BLaER1 treated with 17β-estradiol and CSF1 and Interleukin-3, amounts not matched to agents 10 nM and 100 nM (cell line): ENCODE measurements at regions not wholly inside any gene's neighbourhood (a gene's known extent, or its start where the extent isn't known, plus 50 kb on each side); places are given as distances from the start of the nearest gene placed in this dataset.
"Not testable (repeated sequence)": the region's sequence is repeated elsewhere in the genome, so short reads cannot be mapped to it uniquely, and the experiment has no call there.

Experiments
- H3K27ac ChIP-seq, 11 experiments: shearing (Covaris generic); formaldehyde crosslinking; 2 replicates each; pipeline ENCODE4 v1.8.1; 2022
- H3K27me3 ChIP-seq, 11 experiments: shearing (Covaris generic); formaldehyde crosslinking; 2 replicates each; pipeline ENCODE4 v1.8.1; 2022
- H3K36me3 ChIP-seq, 11 experiments: shearing (Covaris generic); formaldehyde crosslinking; 2 replicates each; pipeline ENCODE4 v1.8.1; 2022
- H3K4me1 ChIP-seq, 10 experiments: shearing (Covaris generic); formaldehyde crosslinking; 2 replicates each; pipeline ENCODE4 v1.8.1; 2022
- H3K4me2 ChIP-seq, 11 experiments: shearing (Covaris generic); formaldehyde crosslinking; 2 replicates each; pipeline ENCODE4 v1.8.1; 2022
- H3K4me3 ChIP-seq, 10 experiments: shearing (Covaris generic); formaldehyde crosslinking; 2 replicates each; pipeline ENCODE4 v1.8.1; 2022
- H3K9ac ChIP-seq, 11 experiments: shearing (Covaris generic); formaldehyde crosslinking; 2 replicates each; pipeline ENCODE4 v1.8.1; 2022
- H3K9me3 ChIP-seq, 11 experiments: shearing (Covaris generic); formaldehyde crosslinking; replicated peaks in 1 of 11; 2 replicates each; pipeline ENCODE4 v1.8.1; 2022
- H4K20me1 ChIP-seq, 11 experiments: shearing (Covaris generic); formaldehyde crosslinking; 2 replicates each; pipeline ENCODE4 v1.8.1; 2022
- Cebpa-rat ChIP-seq, 11 experiments: shearing (Covaris generic); IDR thresholded peaks; 2 replicates each; pipeline ENCODE4 v1.8.1; 2022

GRCh38 chr3:127069814-127070440 lies 87.0 kb downstream of the PLXNA1 start:
- Histone ChIP-seq H3K27me3 (peaks cover 94 to 97% (median 96%) of the 10 kb centered on the region in 11 experiments), H3K4me3 (no peak overlapping the region), H3K36me3 (no peaks in the 10 kb centered on the region)

GRCh38 chr3:127070776-127071175 lies 87.9 kb downstream of the PLXNA1 start:
- H3K4me1 ChIP-seq, result peaks cover 15 to 23% (median 18%) of the 10 kb centered on the region in 10 experiments
- H3K4me2 ChIP-seq, result no peak overlapping the region
- H3K27me3 ChIP-seq, result peaks cover 90 to 99% (median 93%) of the 10 kb centered on the region in 11 experiments
- peaks cover 0 to 98% (median 86%) of the 10 kb centered on the region in 11 experiments; a peak in 18 of 22 replicates for H4K20me1 ChIP-seq
- H3K4me3 ChIP-seq, result no peak overlapping the region
- H3K27ac ChIP-seq, result no peak overlapping the region
- no peak overlapping the region for H3K9ac ChIP-seq
- H3K9me3 ChIP-seq, result peaks cover 0 to 3% (median 0%) of the 10 kb centered on the region in 11 experiments; a peak in 2 of 22 replicates
- no peaks in the 10 kb centered on the region for H3K36me3 ChIP-seq
- no peak for TF ChIP-seq Cebpa-rat (IDR thresholded peaks at IDR 0.05)

More at GRCh38 chr3:127069814-127070440, 87.0 kb downstream of the PLXNA1 start:
- Histone ChIP-seq H3K27ac (no peak overlapping the region), H3K9ac (no peak overlapping the region), H3K4me1 (peaks cover 10 to 15% (median 11%) of the 10 kb centered on the region in 10 experiments; a peak in 19 of 20 replicates), H3K9me3 (no peaks in the 10 kb centered on the region), H4K20me1 (peaks cover 0 to 94% (median 79%) of the 10 kb centered on the region in 11 experiments; a peak in 17 of 22 replicates), H3K4me2 (no peak overlapping the region)
- TF ChIP-seq Cebpa-rat (IDR thresholded peaks at IDR 0.05), result no peak

- H3K27ac ChIP-seq, result no peak overlapping the region
- H3K4me2 ChIP-seq, result no peak overlapping the region
- H3K4me3 ChIP-seq, result no peak overlapping the region
- H3K4me1 ChIP-seq, result peaks cover 15 to 27% (median 18%) of the 10 kb centered on the region in 10 experiments
- H3K9me3 ChIP-seq, result peaks cover 0 to 10% (median 0%) of the 10 kb centered on the region in 11 experiments; a peak in 5 of 22 replicates
- peaks cover 0 to 100% (median 92%) of the 10 kb centered on the region in 11 experiments; a peak in 18 of 22 replicates for H4K20me1 ChIP-seq
- no peak for TF ChIP-seq Cebpa-rat (IDR thresholded peaks at IDR 0.05)
- H3K36me3 ChIP-seq, result no peaks in the 10 kb centered on the region
- no peak overlapping the region for H3K9ac ChIP-seq
- peaks cover 90 to 99% (median 93%) of the 10 kb centered on the region in 11 experiments for H3K27me3 ChIP-seq
Observed at GRCh38 chr3:127071597-127072001, 88.7 kb downstream of the PLXNA1 start.

GRCh38 chr3:127072221-127072771 lies 89.4 kb downstream of the PLXNA1 start:
- peaks cover 0 to 100% (median 93%) of the 10 kb centered on the region in 11 experiments; a peak in 18 of 22 replicates for H4K20me1 ChIP-seq
- no peaks in the 10 kb centered on the region for H3K36me3 ChIP-seq
- TF ChIP-seq Cebpa-rat (IDR thresholded peaks at IDR 0.05), result no peak
- peaks cover 15 to 27% (median 18%) of the 10 kb centered on the region in 10 experiments for H3K4me1 ChIP-seq
- no peak overlapping the region for H3K4me2 ChIP-seq
- peaks cover 0 to 14% (median 0%) of the 10 kb centered on the region in 11 experiments; a peak in 5 of 22 replicates for H3K9me3 ChIP-seq
- H3K27ac ChIP-seq, result no peak overlapping the region
- H3K27me3 ChIP-seq, result peaks cover 90 to 99% (median 93%) of the 10 kb centered on the region in 11 experiments
- H3K4me3 ChIP-seq, result no peak overlapping the region
- H3K9ac ChIP-seq, result no peak overlapping the region

- peaks cover 0 to 100% (median 94%) of the 10 kb centered on the region in 11 experiments; a peak in 18 of 22 replicates for H4K20me1 ChIP-seq
- H3K4me3 ChIP-seq, result no peak overlapping the region
- peaks cover 15 to 27% (median 18%) of the 10 kb centered on the region in 10 experiments for H3K4me1 ChIP-seq
- TF ChIP-seq Cebpa-rat (IDR thresholded peaks at IDR 0.05), result no peak
- no peak overlapping the region for H3K9ac ChIP-seq
- peaks cover 90 to 99% (median 93%) of the 10 kb centered on the region in 11 experiments for H3K27me3 ChIP-seq
- no peak overlapping the region for H3K4me2 ChIP-seq
- H3K36me3 ChIP-seq, result no peaks in the 10 kb centered on the region
- H3K27ac ChIP-seq, result no peak overlapping the region
- H3K9me3 ChIP-seq, result peaks cover 0 to 14% (median 0%) of the 10 kb centered on the region in 11 experiments; a peak in 5 of 22 replicates
Observed at GRCh38 chr3:127072971-127073783, 90.3 kb downstream of the PLXNA1 start.

- Histone ChIP-seq H3K36me3 (no peaks in the 10 kb centered on the region), H3K9ac (no peak overlapping the region), H3K27ac (no peak overlapping the region), H3K9me3 (peaks cover 0 to 19% (median 5%) of the 10 kb centered on the region in 11 experiments; a peak in 9 of 22 replicates), H3K4me3 (no peak overlapping the region; a peak in 1 of 20 replicates), H3K4me2 (peak overlapping the region; percentile 18 to 80 (median 55)), H4K20me1 (peaks cover 0 to 100% (median 95%) of the 10 kb centered on the region in 11 experiments; a peak in 18 of 22 replicates), H3K4me1 (peaks cover 15 to 35% (median 26%) of the 10 kb centered on the region in 10 experiments), H3K27me3 (peaks cover 90 to 99% (median 93%) of the 10 kb centered on the region in 11 experiments)
- TF ChIP-seq Cebpa-rat (IDR thresholded peaks at IDR 0.05), result no peak
Observed at GRCh38 chr3:127073941-127074820, 91.3 kb downstream of the PLXNA1 start.

- Histone ChIP-seq H3K9me3 (peaks cover 0 to 24% (median 5%) of the 10 kb centered on the region in 11 experiments; a peak in 9 of 22 replicates), H3K4me3 (no peak overlapping the region), H3K27ac (peak overlapping the region in 2 of 11 experiments; percentile 45 to 63; a peak in 4 of 22 replicates), H3K36me3 (no peaks in the 10 kb centered on the region), H3K4me2 (peak overlapping the region; percentile 46 to 80 (median 59)), H4K20me1 (peaks cover 0 to 99% (median 94%) of the 10 kb centered on the region in 11 experiments; a peak in 18 of 22 replicates), H3K9ac (no peak overlapping the region), H3K4me1 (peaks cover 15 to 41% (median 31%) of the 10 kb centered on the region in 10 experiments), H3K27me3 (peaks cover 90 to 98% (median 93%) of the 10 kb centered on the region in 11 experiments)
- no peak for TF ChIP-seq Cebpa-rat (IDR thresholded peaks at IDR 0.05)
Observed at GRCh38 chr3:127074900-127075360, 92.0 kb downstream of the PLXNA1 start.

- Histone ChIP-seq H3K9me3 (peaks cover 0 to 24% (median 5%) of the 10 kb centered on the region in 11 experiments; a peak in 9 of 22 replicates), H3K4me2 (peak overlapping the region in 3 of 11 experiments; percentile 55 to 80 (median 73); a peak in 6 of 22 replicates), H3K27me3 (peaks cover 90 to 98% (median 93%) of the 10 kb centered on the region in 11 experiments), H3K4me1 (peaks cover 15 to 41% (median 31%) of the 10 kb centered on the region in 10 experiments), H4K20me1 (peaks cover 0 to 98% (median 92%) of the 10 kb centered on the region in 11 experiments; a peak in 18 of 22 replicates)
- H3K9ac ChIP-seq, H3K4me3 ChIP-seq, H3K27ac ChIP-seq, H3K36me3 ChIP-seq: not testable (repeated sequence)
Observed at GRCh38 chr3:127076166-127076992, 93.5 kb downstream of the PLXNA1 start.
